B cell (primary cell): ENCODE measurements at regions not wholly inside any gene's neighbourhood (a gene's known extent, or its start where the extent isn't known, plus 50 kb on each side); places are given as distances from the start of the nearest gene placed in this dataset.

Experiments
- ATAC-seq: fragments of 200-7000 bp; cut with Tn5 transposase; one replicate; pipeline ENCODE4 v1.10.0; 2021; ENCODE audit warnings: low read depth, mild to moderate bottlenecking, moderate number of reproducible peaks, moderate library complexity
- CTCF ChIA-PET: fragments of 350-600 bp; sonication (Branson Sonifier 250); formaldehyde crosslinking; loops from one replicate; lab custom pipeline; 2021; ENCODE audit warnings: antibody characterized with exemption, inconsistent platforms; lab: Charles Lee
- POLR2A ChIA-PET: fragments of 350-600 bp; sonication (Branson Sonifier 250); formaldehyde crosslinking; loops from one replicate; lab custom pipeline; 2021; ENCODE audit warnings: antibody characterized with exemption; lab: Charles Lee
- DNase-seq: peaks from one replicate; pipeline ENCODE4 v3.0.0; 2013
- H2AFZ ChIP-seq: 2 replicates; pipeline ENCODE4 v1.6.1; 2012; ENCODE audit warnings: mild to moderate bottlenecking, low read depth, low read length; ENCODE audit not compliant: insufficient read depth, poor library complexity, severe bottlenecking
- H3K27ac ChIP-seq, 2 donors: 1 replicate in 1 of 2; 2 replicates in 1 of 2; pipeline ENCODE4 v1.5.1; 2012 to 2013; ENCODE audit warnings: low read length in 2 of 2, mild to moderate bottlenecking in 2 of 2, moderate library complexity in 1 of 2
- H3K27me3 ChIP-seq, 4 experiments: fragments of 200-600 bp in 1 of 4; sonication (generic) in 1 of 4; replicated peaks in 1 of 4; 1 replicate in 2 of 4; 2 replicates in 2 of 4; pipeline versions ENCODE4 v1.6.1 to v1.7.0; 2013 to 2016; ENCODE audit warnings: low read length in 3 of 4, mild to moderate bottlenecking in 2 of 4, mixed read lengths in 1 of 4, moderate library complexity in 1 of 4; ENCODE audit not compliant: insufficient read depth in 4 of 4, control insufficient read depth in 3 of 4; ENCODE audit errors: control extremely low read depth in 1 of 4
- H3K36me3 ChIP-seq, 2 experiments: replicated peaks in 1 of 2; 1 replicate in 1 of 2; 2 replicates in 1 of 2; pipeline versions ENCODE4 v1.6.1 to v1.7.1; 2013; ENCODE audit warnings: low read length in 1 of 2; ENCODE audit not compliant: insufficient read depth in 2 of 2, control insufficient read depth in 1 of 2; ENCODE audit errors: control extremely low read depth in 1 of 2, extremely low read depth in 1 of 2
- H3K4me1 ChIP-seq, 2 donors: fragments of 200-600 bp in 1 of 2; sonication (generic) in 1 of 2; 1 replicate in 1 of 2; 2 replicates in 1 of 2; pipeline versions ENCODE4 v1.5.1 to v1.6.1; 2013 to 2017; ENCODE audit warnings: low read length in 2 of 2; ENCODE audit not compliant: control insufficient read depth in 2 of 2, insufficient read depth in 2 of 2
- H3K4me2 ChIP-seq: replicated peaks from 2 replicates; pipeline ENCODE3; 2012; ENCODE audit warnings: mild to moderate bottlenecking, low read depth, low read length; ENCODE audit not compliant: poor library complexity, severe bottlenecking
- H3K4me3 ChIP-seq, 5 experiments: fragments of 200-600 bp in 1 of 5; sonication (generic) in 1 of 5; 1 replicate in 3 of 5; 2 replicates in 2 of 5; pipeline versions ENCODE4 v1.5.1 to v1.7.0; 2011 to 2016; ENCODE audit warnings: low read length in 4 of 5, mild to moderate bottlenecking in 4 of 5, low read depth in 2 of 5, control low read depth in 1 of 5, moderate library complexity in 1 of 5; ENCODE audit not compliant: insufficient read depth in 1 of 5; ENCODE audit errors: control extremely low read depth in 1 of 5, extremely low read depth in 1 of 5
- H3K79me2 ChIP-seq: fragments of 200-600 bp; sonication (generic); one replicate; pipeline ENCODE4 v1.6.0; 2016; ENCODE audit warnings: low read length; ENCODE audit not compliant: control insufficient read depth, insufficient read depth
- H3K9ac ChIP-seq: fragments of 200-600 bp; sonication (generic); 2 replicates; pipeline ENCODE4 v1.6.1; 2017; ENCODE audit warnings: mild to moderate bottlenecking, low read length, moderate library complexity
- H3K9me3 ChIP-seq, 3 donors: one replicate each; pipeline versions ENCODE4 v1.6.1 to v1.7.1; 2013; ENCODE audit warnings: low read length in 2 of 3; ENCODE audit not compliant: control insufficient read depth in 2 of 3, insufficient read depth in 1 of 3; ENCODE audit errors: control extremely low read depth in 1 of 3
- H4K20me1 ChIP-seq: 2 replicates; pipeline ENCODE4 v1.6.0; 2012; ENCODE audit warnings: mild to moderate bottlenecking, low read length; ENCODE audit not compliant: insufficient read depth, control insufficient read depth, poor library complexity, severe bottlenecking
- H3K27ac Mint-ChIP-seq: one replicate; pipeline ENCODE4 v1.8.0; 2021; ENCODE audit warnings: mixed read lengths
- H3K27me3 Mint-ChIP-seq: one replicate; pipeline ENCODE4 v1.8.0; 2021; ENCODE audit warnings: mixed read lengths
- H3K4me1 Mint-ChIP-seq: one replicate; pipeline ENCODE4 v1.8.0; 2021; ENCODE audit warnings: mixed read lengths
- H3K4me3 Mint-ChIP-seq: one replicate; pipeline ENCODE4 v1.8.0; 2021; ENCODE audit warnings: mixed read lengths
- H3K9me3 Mint-ChIP-seq: one replicate; pipeline ENCODE4 v1.8.0; 2022; ENCODE audit warnings: mixed read lengths; ENCODE audit not compliant: insufficient read depth
- CTCF ChIP-seq: fragments of 200-600 bp; IDR thresholded peaks from one replicate; pipeline ENCODE4 v1.8.0; 2022; ENCODE audit warnings: antibody characterized with exemption, mild to moderate bottlenecking
- EZH2 ChIP-seq: IDR thresholded peaks from 2 replicates; pipeline ENCODE4 v1.6.1; 2012; ENCODE audit warnings: borderline replicate concordance, low read depth, mild to moderate bottlenecking, moderate library complexity, low read length; ENCODE audit not compliant: insufficient read depth, poor library complexity, severe bottlenecking
- WGBS: methylation state at CpG from one replicate; pipeline ENCODE4 v1.1.5; 2013; ENCODE audit warnings: missing lambda C conversion rate; ENCODE audit not compliant: insufficient coverage; 5-methylcytosine and 5-hydroxymethylcytosine counted together
- intact Hi-C: fragments of 100-400 bp; cut with micrococcal nuclease; formaldehyde crosslinking; loops from one replicate; pipeline ENCODE4 v1.10.0; 2022

DNA sequence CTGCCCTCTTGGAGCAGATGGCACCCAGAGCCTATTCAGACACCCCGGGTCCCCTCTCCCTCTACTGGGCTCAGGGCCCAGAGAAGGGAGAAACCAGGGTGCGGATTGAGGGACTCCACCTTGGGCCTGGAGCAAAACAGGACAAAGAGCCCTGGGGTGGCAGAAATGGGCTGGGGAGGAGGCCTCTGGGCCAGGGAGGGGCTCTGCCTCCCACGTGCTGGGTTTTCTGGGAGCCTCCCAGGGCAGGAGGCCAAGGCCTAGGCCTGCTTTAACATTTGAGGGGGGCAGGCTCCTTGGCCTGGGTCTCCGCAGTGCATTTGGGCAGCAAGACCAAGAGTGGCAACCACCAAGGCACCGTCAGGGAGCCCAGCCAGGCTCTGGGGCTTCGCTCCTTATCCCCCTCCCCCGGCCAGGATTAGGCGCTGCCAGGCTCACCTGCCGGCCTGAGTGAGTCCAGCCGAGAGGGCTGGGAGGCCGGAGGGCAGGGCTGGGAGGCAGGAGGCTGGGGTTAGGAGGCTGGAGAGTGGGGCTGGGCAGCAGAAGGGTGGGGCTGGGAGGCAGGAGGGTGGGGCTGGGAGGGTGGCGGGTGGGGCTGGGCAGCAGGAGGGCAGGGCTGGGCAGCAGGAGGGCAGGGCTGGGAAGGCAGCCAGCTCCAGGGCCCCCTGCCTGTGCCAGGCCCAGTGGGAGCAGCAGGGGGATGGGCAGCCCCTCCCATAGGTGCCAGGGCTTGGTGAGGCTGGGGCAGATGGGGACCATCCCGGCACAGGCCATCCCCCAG, 101.8 kb upstream of the EIF5 start:
- Histone ChIP-seq H3K27me3 (no peaks in the 10 kb centered on the region), H3K4me3 (no peak overlapping the region), H3K9ac (no peak overlapping the region), H3K9me3 (peaks cover 0 to 11% (median 1%) of the 10 kb centered on the region in 3 donors), H4K20me1 (no peaks in the 10 kb centered on the region), H3K4me1 (no peaks in the 10 kb centered on the region), H2AFZ (no peak overlapping the region), H3K27ac (no peak overlapping the region), H3K4me2 (no peak overlapping the region), H3K79me2 (no peaks in the 10 kb centered on the region), H3K36me3 (no peaks in the 10 kb centered on the region)
- DNase-seq: no peak
- intact Hi-C loops: no loop called here
- H3K4me3 Mint-ChIP-seq: no peak overlapping the region
- ChIA-PET CTCF (no interaction called here), POLR2A (no interaction called here)
- no peak for ATAC-seq
- H3K27ac Mint-ChIP-seq: no peak overlapping the region
- TF ChIP-seq EZH2 (no peak), CTCF (no peak)
- H3K4me1 Mint-ChIP-seq: no peaks in the 10 kb centered on the region
- H3K9me3 Mint-ChIP-seq: peaks cover under 1% of the 10 kb centered on the region
- peaks cover 28% of the 10 kb centered on the region for H3K27me3 Mint-ChIP-seq
- 90% methylated on average over 8 of the region's 13 CpGs for WGBS

DNA sequence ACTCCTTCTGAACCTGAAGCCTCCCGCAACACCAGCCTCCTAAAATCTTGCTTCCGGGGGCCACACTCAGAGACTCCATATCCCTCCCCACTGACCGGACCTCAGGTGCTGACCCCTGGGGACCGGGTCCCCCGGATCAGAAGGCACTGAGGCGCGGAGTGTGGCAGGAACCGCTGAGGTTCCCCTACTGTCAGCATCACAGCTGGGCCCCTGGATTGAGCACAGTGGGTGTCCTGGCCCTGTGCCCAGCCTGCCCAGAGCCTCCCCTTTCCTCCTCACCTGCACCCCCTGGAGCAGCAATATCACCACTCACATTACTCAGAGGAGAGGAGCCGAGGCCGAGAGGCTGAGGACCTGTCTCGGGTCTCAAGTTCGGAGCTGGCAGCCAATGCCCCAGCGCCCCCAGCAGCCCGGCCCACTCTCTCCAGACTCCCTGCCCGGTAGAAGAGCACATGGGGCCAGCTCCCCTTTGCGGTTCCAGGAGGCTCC, 101.2 kb upstream of the EIF5 start:
- Mint-ChIP-seq H3K4me1 (no peaks in the 10 kb centered on the region), H3K27me3 (peaks cover 26% of the 10 kb centered on the region), H3K9me3 (peaks cover 2% of the 10 kb centered on the region), H3K27ac (no peak overlapping the region), H3K4me3 (no peak overlapping the region)
- no peak overlapping the region for H3K9ac ChIP-seq
- ChIA-PET CTCF (no interaction called here), POLR2A (no interaction called here)
- ATAC-seq (no peak), DNase-seq (no peak)
- peaks cover 0 to 14% (median 3%) of the 10 kb centered on the region in 3 donors for H3K9me3 ChIP-seq
- H4K20me1 ChIP-seq: no peaks in the 10 kb centered on the region
- no peak overlapping the region for H3K4me2 ChIP-seq
- H3K27me3 ChIP-seq: no peaks in the 10 kb centered on the region
- no peak overlapping the region for H3K4me3 ChIP-seq
- no peaks in the 10 kb centered on the region for H3K79me2 ChIP-seq
- H3K4me1 ChIP-seq: no peaks in the 10 kb centered on the region
- WGBS: 85% methylated on average over 16 of the region's 16 CpGs
- no peak overlapping the region for H3K27ac ChIP-seq
- TF ChIP-seq CTCF (no peak), EZH2 (no peak)
- H2AFZ ChIP-seq: no peak overlapping the region
- H3K36me3 ChIP-seq: no peaks in the 10 kb centered on the region
- intact Hi-C loops: no loop called here
